Mammary epithelial cell (primary cell): ENCODE measurements at regions not wholly inside any gene's neighbourhood (a gene's known extent, or its start where the extent isn't known, plus 50 kb on each side); places are given as distances from the start of the nearest gene placed in this dataset.

Experiments used
- EZH2 ChIP-seq: IDR thresholded peaks from 2 replicates; pipeline ENCODE4 v1.6.1; 2012; ENCODE audit warnings: low read length, inconsistent platforms, borderline replicate concordance
- TF ChIP-seq, protein P1 (sequence below), 2 donors: IDR thresholded peaks in 1 of 2; conservative IDR thresholded peaks in 1 of 2; 2 replicates each; pipeline ENCODE4 v1.5.1; 2011 to 2012; ENCODE audit warnings: inconsistent platforms in 2 of 2, low read length in 2 of 2, mild to moderate bottlenecking in 2 of 2, control low read depth in 1 of 2, low read depth in 1 of 2; ENCODE audit not compliant: insufficient read depth in 1 of 2; ENCODE audit errors: extremely low read depth in 1 of 2

GRCh38 chr2:145402706-145403277 is 882.9 kb upstream of the ZEB2 start:
- TF ChIP-seq, protein P1, sequence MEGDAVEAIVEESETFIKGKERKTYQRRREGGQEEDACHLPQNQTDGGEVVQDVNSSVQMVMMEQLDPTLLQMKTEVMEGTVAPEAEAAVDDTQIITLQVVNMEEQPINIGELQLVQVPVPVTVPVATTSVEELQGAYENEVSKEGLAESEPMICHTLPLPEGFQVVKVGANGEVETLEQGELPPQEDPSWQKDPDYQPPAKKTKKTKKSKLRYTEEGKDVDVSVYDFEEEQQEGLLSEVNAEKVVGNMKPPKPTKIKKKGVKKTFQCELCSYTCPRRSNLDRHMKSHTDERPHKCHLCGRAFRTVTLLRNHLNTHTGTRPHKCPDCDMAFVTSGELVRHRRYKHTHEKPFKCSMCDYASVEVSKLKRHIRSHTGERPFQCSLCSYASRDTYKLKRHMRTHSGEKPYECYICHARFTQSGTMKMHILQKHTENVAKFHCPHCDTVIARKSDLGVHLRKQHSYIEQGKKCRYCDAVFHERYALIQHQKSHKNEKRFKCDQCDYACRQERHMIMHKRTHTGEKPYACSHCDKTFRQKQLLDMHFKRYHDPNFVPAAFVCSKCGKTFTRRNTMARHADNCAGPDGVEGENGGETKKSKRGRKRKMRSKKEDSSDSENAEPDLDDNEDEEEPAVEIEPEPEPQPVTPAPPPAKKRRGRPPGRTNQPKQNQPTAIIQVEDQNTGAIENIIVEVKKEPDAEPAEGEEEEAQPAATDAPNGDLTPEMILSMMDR (conservative IDR thresholded peaks at IDR 0.05 in 1 of 2, IDR thresholded peaks at IDR 0.05 in 1 of 2; ENCODE audit: extremely low read depth in 1 of 2, insufficient read depth in 1 of 2, low read depth in 1 of 2, low read length in 2 of 2) = no peak
- no peak for TF ChIP-seq EZH2
